ENCODE measurements at regions not wholly inside any gene's neighbourhood (a gene's known extent, or its start where the extent isn't known, plus 50 kb on each side); places are given as distances from the start of the nearest gene placed in this dataset.

- no peak for TF ChIP-seq CTCF (IDR thresholded peaks at IDR 0.05; ENCODE audit: insufficient read depth, low read depth, low read length)
- no peak for TF ChIP-seq EZH2 (IDR thresholded peaks at IDR 0.05; ENCODE audit: insufficient read depth, low read length)
Measured at GRCh38 chr10:23912884-23913404, 296.0 kb upstream of the KIAA1217 start.

All from astrocyte (in vitro differentiated cells and primary cell).